ENCODE measurements at regions not wholly inside any gene's neighbourhood (a gene's known extent, or its start where the extent isn't known, plus 50 kb on each side); places are given as distances from the start of the nearest gene placed in this dataset.

- peaks cover 39% of the 10 kb centered on the region for H3K4me1 ChIP-seq (ENCODE audit: insufficient read depth, low read length, poor library complexity, severe bottlenecking)
- intact Hi-C loops (cut with micrococcal nuclease; ENCODE audit: unreplicated experiment) = loop anchor here (5.0 to 10.0 kb wide), 2 partner anchors 513 to 856 kb away; no protein-coding TSS in a partner anchor
- ChIA-PET POLR2A (ENCODE audit: low non-redundant PET) (no interaction called here), CTCF (no interaction called here)
- H3K4me3 ChIP-seq (ENCODE audit: low read depth, low read length, poor library complexity, severe bottlenecking) = no peak overlapping the region
- BruUV-seq (replicated peaks) = no TSS peak
- no peaks in the 10 kb centered on the region for H3K27me3 ChIP-seq (replicated peaks; ENCODE audit: insufficient read depth, low read depth, low read length, poor library complexity)
- TF ChIP-seq EZH2 (IDR thresholded peaks at IDR 0.05; ENCODE audit: borderline replicate concordance, low read depth, low read length, poor library complexity, severe bottlenecking) (no peak), CTCF (conservative IDR thresholded peaks at IDR 0.05; ENCODE audit: low read depth, low read length) (no peak)
- peaks cover 5% of the 10 kb centered on the region for H3K9me3 ChIP-seq (ENCODE audit: low read depth, low read length, poor library complexity, severe bottlenecking)
- no peaks in the 10 kb centered on the region for H3K36me3 ChIP-seq (ENCODE audit: insufficient read depth, low read length, poor library complexity, severe bottlenecking)
- DNase-seq (ENCODE audit: low spot score) = no peak
- H3K27ac ChIP-seq (ENCODE audit: low read depth, low read length, poor library complexity, severe bottlenecking) = peak overlapping the region; percentile 28
These were observed 145.0 kb downstream of the ATG4C start for GRCh38 chr1:62928885-62929284.

- Histone ChIP-seq H3K36me3 (ENCODE audit: insufficient read depth, low read length, poor library complexity, severe bottlenecking) (no peaks in the 10 kb centered on the region), H3K9me3 (ENCODE audit: low read depth, low read length, poor library complexity, severe bottlenecking) (no peaks in the 10 kb centered on the region), H3K27ac (ENCODE audit: low read depth, low read length, poor library complexity, severe bottlenecking) (no peak overlapping the region), H3K27me3 (replicated peaks; ENCODE audit: insufficient read depth, low read depth, low read length, poor library complexity) (no peaks in the 10 kb centered on the region), H3K4me1 (ENCODE audit: insufficient read depth, low read length, poor library complexity, severe bottlenecking) (no peaks in the 10 kb centered on the region), H3K4me3 (ENCODE audit: low read depth, low read length, poor library complexity, severe bottlenecking) (no peak overlapping the region)
- intact Hi-C loops (cut with micrococcal nuclease; ENCODE audit: unreplicated experiment) = no loop called here
- TF ChIP-seq EZH2 (IDR thresholded peaks at IDR 0.05; ENCODE audit: borderline replicate concordance, low read depth, low read length, poor library complexity, severe bottlenecking) = no peak
- no peak for TF ChIP-seq CTCF (conservative IDR thresholded peaks at IDR 0.05; ENCODE audit: low read depth, low read length)
- CTCF ChIA-PET = interaction anchor here (0.6 kb wide), 1 partner anchor 45 kb away, joined by 4 read pairs; no protein-coding TSS in a partner anchor
- no peak for DNase-seq (ENCODE audit: low spot score)
- POLR2A ChIA-PET (ENCODE audit: low non-redundant PET) = no interaction called here
- BruUV-seq (replicated peaks) = no TSS peak
These were observed 153.8 kb downstream of the ATG4C start for GRCh38 chr1:62937634-62938296.

GRCh38 chr1:62941780-62942179 lies 157.8 kb downstream of the ATG4C start:
- CTCF ChIA-PET = no interaction called here
- POLR2A ChIA-PET (ENCODE audit: low non-redundant PET) = no interaction called here
- intact Hi-C loops (cut with micrococcal nuclease; ENCODE audit: unreplicated experiment) = no loop called here
- H3K27ac ChIP-seq (ENCODE audit: low read depth, low read length, poor library complexity, severe bottlenecking) = no peak overlapping the region
- BruUV-seq (replicated peaks) = no TSS peak
- TF ChIP-seq CTCF (conservative IDR thresholded peaks at IDR 0.05; ENCODE audit: low read depth, low read length) = no peak
- TF ChIP-seq EZH2 (IDR thresholded peaks at IDR 0.05; ENCODE audit: borderline replicate concordance, low read depth, low read length, poor library complexity, severe bottlenecking) = no peak
- no peaks in the 10 kb centered on the region for H3K4me1 ChIP-seq (ENCODE audit: insufficient read depth, low read length, poor library complexity, severe bottlenecking)
- no peaks in the 10 kb centered on the region for H3K36me3 ChIP-seq (ENCODE audit: insufficient read depth, low read length, poor library complexity, severe bottlenecking)
- no peaks in the 10 kb centered on the region for H3K9me3 ChIP-seq (ENCODE audit: low read depth, low read length, poor library complexity, severe bottlenecking)
- H3K4me3 ChIP-seq (ENCODE audit: low read depth, low read length, poor library complexity, severe bottlenecking) = no peak overlapping the region
- H3K27me3 ChIP-seq (replicated peaks; ENCODE audit: insufficient read depth, low read depth, low read length, poor library complexity) = no peaks in the 10 kb centered on the region
- DNase-seq (ENCODE audit: low spot score) = no peak

Measured in A673 (cell line).